Neural cell (in vitro differentiated cells): ENCODE measurements at regions not wholly inside any gene's neighbourhood (a gene's known extent, or its start where the extent isn't known, plus 50 kb on each side); places are given as distances from the start of the nearest gene placed in this dataset.

ENCODE experiments used
- CTCF ChIP-seq: fragments of 450-650 bp; IDR thresholded peaks from 2 replicates; pipeline ENCODE4 v1.5.1; 2014; ENCODE audit warnings: antibody characterized with exemption, mild to moderate bottlenecking, moderate library complexity; ENCODE audit not compliant: poor library complexity, severe bottlenecking
- EZH2 ChIP-seq: fragments of 200-600, 300-800 bp; shearing (Covaris generic), sonication (generic); IDR thresholded peaks from 2 replicates; pipeline ENCODE4 v1.6.1; 2014; ENCODE audit warnings: antibody characterized with exemption, low read length, borderline replicate concordance, mild to moderate bottlenecking; ENCODE audit not compliant: insufficient read depth, poor library complexity, severe bottlenecking
- POLR2AphosphoS5 ChIP-seq: IDR thresholded peaks from 2 replicates; pipeline ENCODE4 v1.6.1; 2012
- RAD21 ChIP-seq: fragments of 450-650 bp; conservative IDR thresholded peaks from 2 replicates; pipeline ENCODE4 v1.6.1; 2014; ENCODE audit warnings: antibody characterized with exemption, mild to moderate bottlenecking, moderate library complexity
- SMC3 ChIP-seq: fragments of 450-650 bp; conservative IDR thresholded peaks from 2 replicates; pipeline ENCODE4 v1.6.1; 2014; ENCODE audit warnings: antibody characterized with exemption, mild to moderate bottlenecking, moderate library complexity; ENCODE audit not compliant: poor library complexity
- TAF1 ChIP-seq: IDR thresholded peaks from 2 replicates; pipeline ENCODE4 v1.6.1; 2012; ENCODE audit warnings: low read depth
- TF ChIP-seq, protein P1 (sequence below): IDR thresholded peaks from 2 replicates; pipeline ENCODE4 v1.6.1; 2012; ENCODE audit warnings: borderline replicate concordance

DNA sequence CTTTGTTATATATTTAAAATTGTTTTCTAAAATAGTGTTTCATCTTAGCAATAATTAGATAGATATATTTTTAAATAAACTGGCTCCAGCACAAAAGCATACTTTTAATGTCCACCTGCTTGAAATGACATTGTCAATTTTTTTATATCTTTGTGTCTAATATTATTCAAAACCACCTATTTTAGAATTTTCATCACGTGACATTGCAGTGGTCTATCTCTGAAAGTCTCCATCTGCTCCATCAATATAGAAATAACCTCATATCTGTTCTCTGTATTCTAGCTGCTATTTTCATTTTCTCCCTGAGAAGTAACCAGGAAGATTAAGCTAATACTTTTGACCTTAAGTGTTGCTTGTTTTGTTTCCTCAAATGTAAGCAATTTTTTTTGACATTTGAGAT is 248.0 kb upstream of the CNTNAP5 start:
- TF ChIP-seq CTCF (no peak), POLR2AphosphoS5 (no peak), EZH2 (no peak), SMC3 (no peak), RAD21 (no peak), TAF1 (no peak)
- TF ChIP-seq, protein P1, sequence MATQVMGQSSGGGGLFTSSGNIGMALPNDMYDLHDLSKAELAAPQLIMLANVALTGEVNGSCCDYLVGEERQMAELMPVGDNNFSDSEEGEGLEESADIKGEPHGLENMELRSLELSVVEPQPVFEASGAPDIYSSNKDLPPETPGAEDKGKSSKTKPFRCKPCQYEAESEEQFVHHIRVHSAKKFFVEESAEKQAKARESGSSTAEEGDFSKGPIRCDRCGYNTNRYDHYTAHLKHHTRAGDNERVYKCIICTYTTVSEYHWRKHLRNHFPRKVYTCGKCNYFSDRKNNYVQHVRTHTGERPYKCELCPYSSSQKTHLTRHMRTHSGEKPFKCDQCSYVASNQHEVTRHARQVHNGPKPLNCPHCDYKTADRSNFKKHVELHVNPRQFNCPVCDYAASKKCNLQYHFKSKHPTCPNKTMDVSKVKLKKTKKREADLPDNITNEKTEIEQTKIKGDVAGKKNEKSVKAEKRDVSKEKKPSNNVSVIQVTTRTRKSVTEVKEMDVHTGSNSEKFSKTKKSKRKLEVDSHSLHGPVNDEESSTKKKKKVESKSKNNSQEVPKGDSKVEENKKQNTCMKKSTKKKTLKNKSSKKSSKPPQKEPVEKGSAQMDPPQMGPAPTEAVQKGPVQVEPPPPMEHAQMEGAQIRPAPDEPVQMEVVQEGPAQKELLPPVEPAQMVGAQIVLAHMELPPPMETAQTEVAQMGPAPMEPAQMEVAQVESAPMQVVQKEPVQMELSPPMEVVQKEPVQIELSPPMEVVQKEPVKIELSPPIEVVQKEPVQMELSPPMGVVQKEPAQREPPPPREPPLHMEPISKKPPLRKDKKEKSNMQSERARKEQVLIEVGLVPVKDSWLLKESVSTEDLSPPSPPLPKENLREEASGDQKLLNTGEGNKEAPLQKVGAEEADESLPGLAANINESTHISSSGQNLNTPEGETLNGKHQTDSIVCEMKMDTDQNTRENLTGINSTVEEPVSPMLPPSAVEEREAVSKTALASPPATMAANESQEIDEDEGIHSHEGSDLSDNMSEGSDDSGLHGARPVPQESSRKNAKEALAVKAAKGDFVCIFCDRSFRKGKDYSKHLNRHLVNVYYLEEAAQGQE, result no peak
